ENCODE measurements at regions not wholly inside any gene's neighbourhood (a gene's known extent, or its start where the extent isn't known, plus 50 kb on each side); places are given as distances from the start of the nearest gene placed in this dataset.

DNA sequence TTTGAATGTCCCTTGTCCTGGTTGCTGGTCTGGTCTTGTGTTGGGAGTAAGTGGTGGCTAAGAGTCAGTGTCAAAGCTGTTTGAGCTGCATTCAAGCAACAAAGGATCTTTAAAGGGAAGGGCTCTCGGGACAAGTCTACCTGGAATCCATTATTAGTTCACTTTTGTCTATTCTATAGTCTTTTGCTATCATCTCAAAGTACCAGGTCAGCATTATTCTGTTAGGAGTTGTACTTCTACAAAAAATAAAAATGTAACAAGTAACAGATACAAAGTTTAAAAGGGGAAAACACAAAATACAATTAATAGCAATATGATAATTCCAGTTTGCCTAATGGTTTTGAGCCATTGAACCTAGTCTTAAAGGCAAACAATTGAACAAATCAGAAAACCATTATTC lies 317.9 kb downstream of the ZNF516 start:
- no CpG with 5 or more reads among the region's 1 CpG for WGBS (ENCODE audit: insufficient coverage)

DNA sequence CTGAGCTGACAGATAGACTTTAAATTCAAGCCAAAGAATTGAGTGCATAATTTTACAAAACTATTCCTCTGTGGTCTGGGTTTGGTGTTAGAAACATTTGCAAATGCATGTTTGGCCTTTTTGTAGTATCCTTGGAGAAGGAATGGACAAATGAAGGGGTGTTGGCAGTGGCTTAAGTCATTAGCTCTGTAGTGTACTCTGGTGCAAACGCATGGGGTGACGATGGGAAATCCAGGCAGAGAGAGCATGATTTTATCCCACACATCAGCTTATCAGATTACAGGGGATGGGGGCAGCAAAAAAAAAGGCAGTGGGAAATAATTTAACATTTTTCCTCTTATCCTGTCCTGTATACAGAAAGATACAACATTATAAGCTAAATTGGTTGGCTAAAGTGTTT lies 320.6 kb downstream of the ZNF516 start:
- Mint-ChIP-seq H3K4me3 (no peak overlapping the region), H3K4me1 (no peaks in the 10 kb centered on the region), H3K27ac (no peak overlapping the region), H3K9me3 (peaks cover 0 to 2% (median 0%) of the 10 kb centered on the region in 7 donors), H3K27me3 (ENCODE audit: low read depth in 3 of 3) (peaks cover 2 to 6% (median 4%) of the 10 kb centered on the region in 3 donors), H3K36me3 (no peaks in the 10 kb centered on the region)
- no peak overlapping the region for H3K27ac ChIP-seq (ENCODE audit: low read depth in 1 of 2, low read length in 2 of 2)
- no peaks in the 10 kb centered on the region for H3K36me3 ChIP-seq (replicated peaks in 1 of 2; ENCODE audit: control insufficient read depth in 1 of 2, insufficient read depth in 2 of 2, low read length in 2 of 2)
- H2AFZ ChIP-seq (ENCODE audit: insufficient read depth, low read depth, low read length, poor library complexity, severe bottlenecking): no peak overlapping the region
- no peak overlapping the region for H3K4me2 ChIP-seq (replicated peaks; ENCODE audit: extremely low read depth, low read length, poor library complexity, severe bottlenecking)
- intact Hi-C loops (cut with micrococcal nuclease): no loop called here
- no peak overlapping the region for H3K4me3 ChIP-seq (replicated peaks in 1 of 3; ENCODE audit: low read depth in 2 of 3, low read length in 3 of 3)
- H4K20me1 ChIP-seq (ENCODE audit: insufficient read depth, low read length): no peaks in the 10 kb centered on the region
- no peaks in the 10 kb centered on the region for H3K79me2 ChIP-seq (ENCODE audit: insufficient read depth, low read length)
- no peak for DNase-seq
- H3K9ac ChIP-seq (ENCODE audit: insufficient read depth, low read length, poor library complexity, severe bottlenecking): no peak overlapping the region
- WGBS (ENCODE audit: insufficient coverage): no CpG with 5 or more reads among the region's 2 CpGs
- H3K4me1 ChIP-seq (ENCODE audit: control insufficient read depth in 1 of 2, insufficient read depth in 2 of 2, low read length in 2 of 2): no peaks in the 10 kb centered on the region
- TF ChIP-seq CTCF (IDR thresholded peaks at IDR 0.05): no peak
- H3K9me3 ChIP-seq (replicated peaks in 1 of 2; ENCODE audit: control insufficient read depth in 1 of 2, insufficient read depth in 1 of 2, low read length in 2 of 2): no peaks in the 10 kb centered on the region
- no peaks in the 10 kb centered on the region for H3K27me3 ChIP-seq (ENCODE audit: control insufficient read depth in 2 of 2, insufficient read depth in 2 of 2, low read length in 2 of 2)

More for the DNA sequence above, 317.9 kb downstream of the ZNF516 start:
- H4K20me1 ChIP-seq (ENCODE audit: insufficient read depth, low read length): no peaks in the 10 kb centered on the region
- no peaks in the 10 kb centered on the region for H3K79me2 ChIP-seq (ENCODE audit: insufficient read depth, low read length)
- DNase-seq: no peak
- Mint-ChIP-seq H3K9me3 (peaks cover 0 to 2% (median 0%) of the 10 kb centered on the region in 7 donors), H3K27ac (no peak overlapping the region), H3K27me3 (ENCODE audit: low read depth in 3 of 3) (peaks cover 4 to 6% (median 5%) of the 10 kb centered on the region in 3 donors), H3K4me1 (no peaks in the 10 kb centered on the region), H3K4me3 (no peak overlapping the region), H3K36me3 (no peaks in the 10 kb centered on the region)
- no peak overlapping the region for H3K27ac ChIP-seq (ENCODE audit: low read depth in 1 of 2, low read length in 2 of 2)
- H3K4me1 ChIP-seq (ENCODE audit: control insufficient read depth in 1 of 2, insufficient read depth in 2 of 2, low read length in 2 of 2): no peaks in the 10 kb centered on the region
- H3K4me2 ChIP-seq (replicated peaks; ENCODE audit: extremely low read depth, low read length, poor library complexity, severe bottlenecking): no peak overlapping the region
- no peaks in the 10 kb centered on the region for H3K27me3 ChIP-seq (ENCODE audit: control insufficient read depth in 2 of 2, insufficient read depth in 2 of 2, low read length in 2 of 2)
- no peaks in the 10 kb centered on the region for H3K9me3 ChIP-seq (replicated peaks in 1 of 2; ENCODE audit: control insufficient read depth in 1 of 2, insufficient read depth in 1 of 2, low read length in 2 of 2)
- no peak for TF ChIP-seq CTCF (IDR thresholded peaks at IDR 0.05)
- H3K9ac ChIP-seq (ENCODE audit: insufficient read depth, low read length, poor library complexity, severe bottlenecking): no peak overlapping the region
- H2AFZ ChIP-seq (ENCODE audit: insufficient read depth, low read depth, low read length, poor library complexity, severe bottlenecking): no peak overlapping the region
- H3K36me3 ChIP-seq (replicated peaks in 1 of 2; ENCODE audit: control insufficient read depth in 1 of 2, insufficient read depth in 2 of 2, low read length in 2 of 2): no peaks in the 10 kb centered on the region
- intact Hi-C loops (cut with micrococcal nuclease): no loop called here
- no peak overlapping the region for H3K4me3 ChIP-seq (replicated peaks in 1 of 3; ENCODE audit: low read depth in 2 of 3, low read length in 3 of 3)
